Midbrain (tissue), 1 donor: ENCODE measurements at regions not wholly inside any gene's neighbourhood (a gene's known extent, or its start where the extent isn't known, plus 50 kb on each side); places are given as distances from the start of the nearest gene placed in this dataset.
"Not testable (repeated sequence)": the region's sequence is repeated elsewhere in the genome, so short reads cannot be mapped to it uniquely, and the experiment has no call there.

Experiments
- DNase-seq: peaks from one replicate; lab custom pipeline; 2025; lab: John Stamatoyannopoulos, UW

GRCh38 chr20:48231253-48231930 lies 446.1 kb upstream of the SULF2 start:
- no peak for DNase-seq

- DNase-seq: no peak
Measured at GRCh38 chr20:48230216-48230615, 444.9 kb upstream of the SULF2 start.

- no peak for DNase-seq
Measured at GRCh38 chr20:48227381-48227780, 442.1 kb upstream of the SULF2 start.

GRCh38 chr20:48226642-48227041 lies 441.4 kb upstream of the SULF2 start:
- DNase-seq: no peak

GRCh38 chr20:48224533-48225050 lies 439.3 kb upstream of the SULF2 start:
- no peak for DNase-seq

- no peak for DNase-seq
Measured at GRCh38 chr20:48223715-48224114, 438.4 kb upstream of the SULF2 start.

- DNase-seq: no peak
Measured at GRCh38 chr20:48222595-48223180, 437.4 kb upstream of the SULF2 start.

GRCh38 chr20:48220033-48220633 lies 434.9 kb upstream of the SULF2 start:
- DNase-seq: no peak

- DNase-seq: no peak
Measured at GRCh38 chr20:48219306-48219705, 434.0 kb upstream of the SULF2 start.

- DNase-seq: no peak
Measured at GRCh38 chr20:48217190-48217589, 431.9 kb upstream of the SULF2 start.

- no peak for DNase-seq
Measured at GRCh38 chr20:48215536-48215935, 430.3 kb upstream of the SULF2 start.

GRCh38 chr20:48214601-48215000 lies 429.3 kb upstream of the SULF2 start:
- DNase-seq: no peak

GRCh38 chr20:48213635-48214034 lies 428.4 kb upstream of the SULF2 start:
- not testable (repeated sequence) for DNase-seq

GRCh38 chr20:48212806-48213509 lies 427.7 kb upstream of the SULF2 start:
- no peak for DNase-seq

- DNase-seq: no peak
Measured at GRCh38 chr20:48211847-48212246, 426.6 kb upstream of the SULF2 start.

- DNase-seq: no peak
Measured at GRCh38 chr20:48211238-48211637, 426.0 kb upstream of the SULF2 start.

- no peak for DNase-seq
Measured at GRCh38 chr20:48210111-48211027, 425.1 kb upstream of the SULF2 start.

- DNase-seq: no peak
Measured at GRCh38 chr20:48209102-48209501, 423.8 kb upstream of the SULF2 start.

- no peak for DNase-seq
Measured at GRCh38 chr20:48208176-48208575, 422.9 kb upstream of the SULF2 start.

- DNase-seq: no peak
Measured at GRCh38 chr20:48207505-48207904, 422.2 kb upstream of the SULF2 start.

GRCh38 chr20:48205786-48206185 lies 420.5 kb upstream of the SULF2 start:
- no peak for DNase-seq
